Eye (tissue), 1 donor: ENCODE measurements at regions not wholly inside any gene's neighbourhood (a gene's known extent, or its start where the extent isn't known, plus 50 kb on each side); places are given as distances from the start of the nearest gene placed in this dataset.
A peak's percentile ranks its signal among the peaks of the same experiment; 100 is the strongest.

Experiments used
- DNase-seq: peaks from one replicate; pipeline ENCODE4 v3.0.0-alpha.2; 2015

GRCh38 chr9:105023788-105024187 lies 95.8 kb upstream of the ABCA1 start:
- DNase-seq: no peak

DNA sequence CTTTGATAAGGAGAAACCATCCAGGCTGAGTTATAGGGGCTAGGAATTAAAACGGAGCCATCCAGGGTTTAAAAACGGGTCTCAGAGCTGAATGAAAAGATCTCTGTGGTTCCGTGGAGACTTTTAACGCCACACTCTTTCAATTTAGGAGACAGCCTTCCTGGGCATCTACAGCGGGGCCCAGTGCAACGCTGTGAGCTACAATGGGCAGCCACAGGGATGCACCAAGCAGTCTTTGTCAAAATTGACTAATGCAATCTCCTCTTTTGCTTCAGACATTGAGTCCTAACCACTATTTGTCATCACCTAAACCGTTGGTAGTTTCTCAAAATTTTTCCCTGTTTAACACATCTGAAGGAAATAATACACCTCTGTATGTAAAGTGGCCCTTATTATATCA lies 96.6 kb upstream of the ABCA1 start:
- DNase-seq: no peak

- DNase-seq: no peak
Observed at GRCh38 chr9:105026451-105026850, 98.5 kb upstream of the ABCA1 start.

DNA sequence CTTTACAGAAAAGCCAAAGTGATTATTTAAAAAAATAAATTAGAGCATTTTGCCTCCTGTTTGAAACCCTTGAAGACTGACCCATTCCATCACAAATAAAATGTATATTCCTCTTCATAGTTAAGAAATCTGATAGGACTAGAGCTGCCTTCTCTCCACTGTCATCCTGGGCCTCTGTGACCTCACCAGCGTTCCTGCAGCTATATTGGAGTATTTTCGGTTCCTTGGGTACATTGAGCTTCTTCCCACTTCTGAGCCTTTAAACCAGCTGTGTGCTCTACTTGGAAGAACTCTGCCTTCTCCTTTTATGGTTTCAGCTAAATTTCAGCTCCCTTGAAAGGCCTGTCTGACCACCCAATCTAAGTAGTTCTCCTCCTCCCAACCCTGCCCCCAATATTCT lies 99.1 kb upstream of the ABCA1 start:
- no peak for DNase-seq

GRCh38 chr9:105030285-105030684 lies 102.3 kb upstream of the ABCA1 start:
- DNase-seq: no peak

DNA sequence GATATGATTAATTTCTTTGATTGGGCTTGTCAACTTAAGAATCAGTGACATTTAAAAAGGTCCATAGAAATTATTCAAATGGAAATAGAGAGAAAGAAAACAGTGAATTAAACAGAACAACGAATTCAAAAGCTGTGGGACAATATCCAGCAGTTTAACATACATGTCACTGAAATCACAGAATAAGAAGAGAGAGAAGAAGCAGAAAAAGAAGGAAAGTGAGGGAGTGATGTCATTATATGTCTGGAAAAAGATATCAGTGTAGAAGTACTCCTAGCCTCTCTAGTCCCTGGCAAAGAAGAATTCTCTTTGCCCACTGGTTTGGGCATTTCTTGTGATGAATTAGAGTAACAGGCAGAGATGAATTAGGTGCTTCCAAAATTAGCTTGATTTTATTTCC lies 109.2 kb upstream of the ABCA1 start:
- DNase-seq: no peak

GRCh38 chr9:105038051-105038450 lies 110.1 kb upstream of the ABCA1 start:
- no peak for DNase-seq

GRCh38 chr9:105039175-105039799 lies 111.3 kb upstream of the ABCA1 start:
- no peak for DNase-seq

DNA sequence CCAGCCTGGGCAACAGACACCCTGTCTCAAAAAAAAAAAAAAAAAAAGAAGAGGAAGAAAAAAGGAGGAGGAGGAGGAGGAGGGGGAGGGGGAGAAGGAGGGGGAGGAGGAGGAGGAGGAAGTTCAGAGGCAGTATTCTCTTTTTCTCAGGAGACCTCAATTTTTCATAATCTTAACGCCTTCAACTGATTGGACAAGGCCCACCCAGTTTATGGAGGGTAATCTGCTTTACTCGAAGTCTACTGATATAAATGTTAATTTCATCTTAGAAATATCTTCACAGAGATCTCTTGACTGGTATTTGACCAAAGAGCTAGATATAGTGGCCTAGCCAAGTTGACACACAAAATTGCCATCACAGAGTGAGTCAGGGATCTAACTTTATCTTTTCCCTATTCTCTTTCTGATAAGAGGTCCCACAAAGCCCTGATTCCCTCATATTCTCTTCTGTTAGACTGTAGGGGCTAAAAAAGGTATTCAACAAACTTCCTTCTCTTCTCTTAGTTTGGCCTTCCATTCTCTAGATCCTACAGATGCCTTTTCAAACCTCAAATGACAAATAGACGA lies 115.5 kb upstream of the ABCA1 start:
- no peak for DNase-seq

DNA sequence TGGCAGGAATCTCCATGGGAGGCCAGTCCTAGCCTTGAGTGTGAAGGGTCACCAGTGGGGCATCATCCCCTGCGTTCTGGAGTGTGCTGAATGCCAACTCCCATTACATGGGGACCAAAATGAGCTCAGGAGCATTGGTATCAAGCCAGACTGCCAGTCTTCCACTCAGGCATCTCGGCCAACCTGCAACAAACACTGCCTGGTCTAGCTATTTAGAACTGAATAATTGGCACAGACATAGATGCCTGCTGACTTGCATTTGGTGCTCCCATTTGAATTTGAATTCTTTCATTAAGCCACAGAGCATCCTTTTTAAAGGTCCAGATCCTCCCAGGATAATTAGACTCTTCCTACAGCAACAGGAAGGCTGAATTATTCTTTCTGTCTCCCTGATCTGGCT lies 116.6 kb upstream of the ABCA1 start:
- DNase-seq: peak; percentile 25

DNA sequence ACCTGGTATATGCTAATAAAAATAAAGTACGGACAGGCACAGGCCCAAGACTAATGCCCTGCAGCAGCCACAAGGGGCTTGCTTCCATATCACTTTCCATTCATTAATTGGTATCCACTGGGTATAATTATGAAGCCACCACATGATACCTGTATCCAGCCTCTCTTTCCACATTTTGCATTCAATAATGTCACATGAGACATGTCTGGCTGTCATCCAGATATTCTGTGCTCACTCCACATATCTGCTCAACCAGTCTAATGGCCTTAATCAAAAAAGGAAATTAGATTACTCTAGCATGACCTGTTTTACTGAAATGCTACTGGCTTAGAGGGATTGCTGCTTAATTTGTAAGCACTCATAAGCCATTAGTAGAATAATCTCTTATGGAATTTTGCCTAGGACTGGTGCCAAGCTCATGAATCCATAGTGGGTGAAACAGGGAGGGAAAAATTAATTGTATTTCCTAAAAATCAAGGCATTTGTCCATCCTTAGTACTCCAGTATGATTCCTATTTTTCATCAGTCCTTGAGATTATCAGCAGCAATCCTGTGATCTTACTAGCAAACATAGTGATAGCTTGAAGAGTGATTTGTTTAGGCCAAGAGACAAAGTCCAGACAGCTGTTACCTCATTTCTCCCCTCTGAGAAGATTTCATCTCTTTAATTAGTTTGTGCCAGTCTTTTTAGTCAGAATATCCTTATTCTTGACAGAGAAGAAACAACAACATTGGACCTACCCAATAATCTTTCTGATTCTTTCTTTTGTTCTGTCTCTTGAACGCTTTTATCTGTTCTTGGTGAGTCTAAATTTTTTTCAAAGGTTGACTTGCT lies 119.2 kb upstream of the ABCA1 start:
- DNase-seq: peak; percentile 95

GRCh38 chr9:105047742-105048041 lies 119.7 kb upstream of the ABCA1 start:
- DNase-seq: peak; percentile 9

GRCh38 chr9:105048331-105048730 lies 120.4 kb upstream of the ABCA1 start:
- DNase-seq: no peak

- no peak for DNase-seq
Observed at GRCh38 chr9:105050296-105050695, 122.3 kb upstream of the ABCA1 start.

- DNase-seq: no peak
Observed at GRCh38 chr9:105051897-105052296, 123.9 kb upstream of the ABCA1 start.

GRCh38 chr9:105052346-105052745 lies 124.4 kb upstream of the ABCA1 start:
- no peak for DNase-seq

DNA sequence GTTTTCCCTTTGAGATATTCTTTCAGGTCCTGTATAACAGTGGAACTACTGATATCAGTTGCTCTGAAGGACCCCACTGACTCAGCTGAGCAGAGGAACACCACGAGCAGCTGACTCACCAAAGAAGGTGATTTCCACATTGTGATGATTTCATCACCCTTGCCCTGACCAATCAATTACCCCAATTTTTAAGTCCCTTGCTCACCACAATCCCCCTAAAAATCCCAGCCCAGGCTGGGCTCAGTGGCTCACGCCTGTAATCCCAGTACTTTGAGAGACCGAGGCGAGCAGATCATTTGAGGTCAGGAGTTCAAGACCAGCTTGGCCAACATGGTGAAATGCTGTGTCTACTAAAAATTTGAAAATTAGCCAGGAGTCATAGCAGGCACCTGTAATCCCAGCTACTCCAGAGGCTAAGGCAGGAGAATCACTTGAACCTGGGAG lies 125.3 kb upstream of the ABCA1 start:
- no peak for DNase-seq

DNA sequence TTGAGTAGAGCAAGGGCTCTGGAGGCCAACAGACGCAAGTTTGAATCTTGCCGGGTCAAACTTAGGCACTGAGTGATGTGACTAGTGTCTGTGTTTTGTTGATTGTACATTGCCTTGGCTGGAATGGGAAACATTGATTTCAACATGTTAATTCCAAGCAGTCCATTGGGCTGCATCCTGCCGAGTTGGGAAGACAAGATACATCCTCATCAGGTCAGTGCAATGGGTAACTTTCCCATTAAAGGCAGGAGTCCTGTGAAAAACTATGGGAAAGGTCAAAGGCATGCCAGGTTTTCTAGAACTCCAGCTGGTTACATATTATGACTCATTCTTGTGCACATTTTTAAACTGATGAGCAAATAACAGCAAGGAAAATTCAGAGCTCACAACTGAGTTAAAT lies 126.5 kb upstream of the ABCA1 start:
- no peak for DNase-seq

GRCh38 chr9:105055917-105056316 lies 128.0 kb upstream of the ABCA1 start:
- no peak for DNase-seq

DNA sequence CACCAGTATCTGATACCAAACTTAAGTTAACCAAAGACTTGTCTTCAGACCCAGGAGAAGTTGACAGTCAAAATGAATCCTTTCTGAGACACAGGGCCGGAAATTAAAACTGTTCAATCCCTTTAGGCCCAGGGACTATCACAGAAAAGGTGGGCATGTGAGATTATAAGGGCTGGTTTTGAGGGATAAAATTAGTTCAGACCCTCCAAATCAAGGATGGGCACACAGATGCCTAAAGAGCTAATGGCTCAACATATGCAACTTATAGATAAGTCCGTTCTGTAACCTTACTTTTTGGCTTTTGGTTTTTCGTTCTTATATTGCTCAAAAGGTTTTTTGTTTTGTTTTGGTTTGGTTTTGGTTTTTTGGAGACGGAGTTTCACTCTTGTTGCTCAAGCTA lies 129.6 kb upstream of the ABCA1 start:
- DNase-seq: no peak

DNA sequence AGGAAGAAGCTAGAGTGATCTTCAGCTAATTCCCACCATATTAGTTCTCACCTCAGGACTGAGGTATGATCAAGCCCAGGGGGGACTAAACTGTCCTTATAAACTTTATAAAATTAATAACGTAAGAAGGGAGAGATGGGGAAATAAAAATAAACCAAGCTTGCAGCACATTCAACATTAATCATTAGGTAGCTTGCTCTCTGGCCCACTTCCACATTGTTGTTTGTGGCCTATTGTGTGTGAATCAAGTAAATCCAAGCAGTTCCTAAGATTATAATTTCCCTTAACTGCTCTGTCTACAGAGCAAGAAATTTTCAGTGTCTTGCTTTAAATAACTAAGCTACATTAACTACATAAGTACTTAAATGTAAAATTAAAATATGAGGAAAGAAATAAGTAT lies 131.3 kb upstream of the ABCA1 start:
- DNase-seq: no peak

DNA sequence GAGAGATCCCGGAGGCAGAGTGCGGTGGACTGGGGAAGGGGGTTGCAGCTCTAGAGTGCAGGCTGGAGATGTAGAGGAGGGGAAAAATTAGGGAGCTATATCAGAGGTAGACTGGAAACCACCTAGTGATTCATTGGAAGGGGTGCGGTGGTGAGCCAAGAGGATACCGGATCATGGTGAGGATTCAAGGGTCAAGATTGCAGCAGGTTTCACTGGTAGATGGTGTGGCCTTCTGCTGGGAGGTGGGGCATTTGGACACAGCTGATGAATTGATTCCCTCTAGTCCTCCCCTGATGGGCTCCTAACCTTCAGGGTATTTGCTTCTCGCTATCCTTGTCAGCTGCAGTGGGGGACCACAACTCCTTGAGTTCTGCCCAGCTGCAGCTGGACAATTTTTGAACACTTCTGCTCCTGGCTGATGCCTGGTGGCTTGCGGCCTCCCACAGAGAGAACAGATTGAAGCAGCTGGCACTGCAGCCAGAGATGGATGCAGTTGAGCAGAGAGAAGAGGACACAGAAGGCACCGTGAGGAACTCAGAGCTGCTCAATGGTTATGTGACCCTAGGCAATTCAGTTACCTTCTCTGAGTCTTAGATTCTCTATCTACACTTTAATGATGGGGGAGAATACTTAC lies 134.4 kb upstream of the ABCA1 start:
- DNase-seq: peak; percentile 65

- DNase-seq: peak; percentile 90
Observed at GRCh38 chr9:105064248-105065097, 136.5 kb upstream of the ABCA1 start.
